GM12864 (cell line): ENCODE measurements at regions not wholly inside any gene's neighbourhood (a gene's known extent, or its start where the extent isn't known, plus 50 kb on each side); places are given as distances from the start of the nearest gene placed in this dataset.
"Not testable (repeated sequence)": the region's sequence is repeated elsewhere in the genome, so short reads cannot be mapped to it uniquely, and the experiment has no call there.

Experiments used
- DNase-seq: peaks from one replicate; pipeline ENCODE4 v3.0.0-alpha.2; 2011; ENCODE audit warnings: low read depth
- H3K4me3 ChIP-seq: 2 replicates; pipeline ENCODE4 v1.5.1; 2011; ENCODE audit warnings: mild to moderate bottlenecking, low read depth, low read length, control low read depth
- TF ChIP-seq, protein P1 (sequence below): IDR thresholded peaks from 2 replicates; pipeline ENCODE4 v1.5.1; 2011; ENCODE audit warnings: low read depth, mild to moderate bottlenecking, moderate library complexity, low read length, control low read depth, inconsistent platforms; ENCODE audit errors: missing control alignments

DNA sequence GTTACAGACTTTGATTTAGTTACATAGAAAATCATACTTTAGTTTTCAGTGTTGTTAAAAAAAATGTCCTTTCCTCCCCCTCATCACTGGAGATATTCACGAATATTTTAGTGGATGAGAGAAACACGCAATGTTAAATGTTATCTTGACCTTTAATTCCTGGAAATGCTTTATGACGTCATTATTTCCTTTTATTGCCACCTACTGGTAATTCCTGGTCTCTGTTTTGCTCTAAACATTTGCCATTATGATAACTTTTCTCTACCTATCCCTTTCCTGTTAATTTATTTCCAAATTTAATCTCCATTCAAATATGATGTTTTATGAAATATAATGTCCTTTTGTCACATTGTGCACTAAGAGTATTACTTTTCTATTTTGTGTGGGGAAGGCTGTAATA lies 770.6 kb downstream of the FAM181B start:
- no peak for DNase-seq
- H3K4me3 ChIP-seq: no peak overlapping the region
- TF ChIP-seq, protein P1, sequence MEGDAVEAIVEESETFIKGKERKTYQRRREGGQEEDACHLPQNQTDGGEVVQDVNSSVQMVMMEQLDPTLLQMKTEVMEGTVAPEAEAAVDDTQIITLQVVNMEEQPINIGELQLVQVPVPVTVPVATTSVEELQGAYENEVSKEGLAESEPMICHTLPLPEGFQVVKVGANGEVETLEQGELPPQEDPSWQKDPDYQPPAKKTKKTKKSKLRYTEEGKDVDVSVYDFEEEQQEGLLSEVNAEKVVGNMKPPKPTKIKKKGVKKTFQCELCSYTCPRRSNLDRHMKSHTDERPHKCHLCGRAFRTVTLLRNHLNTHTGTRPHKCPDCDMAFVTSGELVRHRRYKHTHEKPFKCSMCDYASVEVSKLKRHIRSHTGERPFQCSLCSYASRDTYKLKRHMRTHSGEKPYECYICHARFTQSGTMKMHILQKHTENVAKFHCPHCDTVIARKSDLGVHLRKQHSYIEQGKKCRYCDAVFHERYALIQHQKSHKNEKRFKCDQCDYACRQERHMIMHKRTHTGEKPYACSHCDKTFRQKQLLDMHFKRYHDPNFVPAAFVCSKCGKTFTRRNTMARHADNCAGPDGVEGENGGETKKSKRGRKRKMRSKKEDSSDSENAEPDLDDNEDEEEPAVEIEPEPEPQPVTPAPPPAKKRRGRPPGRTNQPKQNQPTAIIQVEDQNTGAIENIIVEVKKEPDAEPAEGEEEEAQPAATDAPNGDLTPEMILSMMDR: no peak

DNA sequence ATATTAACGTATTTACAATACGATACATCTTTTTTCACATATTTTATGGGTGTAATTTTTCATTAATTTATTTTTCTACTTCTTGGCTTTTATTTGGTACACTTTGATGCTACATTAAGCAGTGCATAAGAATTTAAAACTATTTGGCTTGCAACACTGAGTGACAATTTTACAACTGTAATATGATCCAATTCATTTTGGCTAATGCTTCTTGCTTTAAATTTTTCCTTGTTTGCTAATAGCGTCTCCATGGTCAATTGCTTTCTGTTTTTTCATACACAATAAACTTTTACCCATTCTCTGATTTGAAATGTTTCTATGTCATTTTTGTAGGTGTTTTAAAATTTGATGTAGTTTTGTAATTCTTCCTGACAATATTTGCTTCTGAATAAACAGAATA lies 773.2 kb downstream of the FAM181B start:
- DNase-seq: no peak
- TF ChIP-seq, protein P1: no peak

DNA sequence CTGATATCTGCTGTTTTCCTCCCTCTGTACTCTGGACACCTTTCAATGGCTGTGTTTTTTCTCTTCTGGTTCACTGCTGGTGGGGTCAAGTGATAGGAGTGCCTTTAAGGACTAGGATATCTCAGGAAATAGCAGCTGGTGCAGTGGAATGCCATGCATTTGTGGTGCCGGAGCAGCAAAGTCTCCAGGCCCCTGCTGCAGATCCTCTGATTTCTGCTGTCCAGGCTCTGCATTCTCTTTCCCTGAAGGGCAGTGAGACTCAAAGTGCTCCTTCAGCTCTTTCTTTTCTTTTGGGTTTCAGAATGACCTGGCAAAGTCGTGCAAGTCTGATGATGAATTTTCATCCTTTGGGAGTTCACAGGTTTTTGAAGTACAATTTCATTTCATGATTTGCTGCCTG lies 774.3 kb downstream of the FAM181B start:
- TF ChIP-seq, protein P1: no peak
- no peak overlapping the region for H3K4me3 ChIP-seq

More for the DNA sequence above, 773.2 kb downstream of the FAM181B start:
- no peak overlapping the region for H3K4me3 ChIP-seq

DNA sequence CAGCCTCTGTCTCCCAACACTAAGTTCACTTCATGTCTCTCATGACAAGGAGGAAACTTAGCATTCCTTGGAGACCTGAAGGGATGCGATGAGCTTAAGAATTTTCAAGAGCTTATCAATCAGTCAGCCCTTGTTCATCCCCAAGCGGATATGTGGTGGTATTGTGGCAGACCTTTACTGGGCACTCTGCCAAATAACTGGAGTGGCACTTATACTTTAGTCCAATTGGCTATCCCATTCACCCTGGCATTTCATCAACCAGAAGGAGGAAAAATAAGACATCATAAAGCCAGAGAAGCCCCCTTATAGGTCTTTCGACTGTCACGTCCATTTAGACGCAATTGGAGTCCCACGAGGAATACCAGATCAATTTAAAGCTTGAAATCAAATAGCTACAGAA lies 779.4 kb downstream of the FAM181B start:
- not testable (repeated sequence) for DNase-seq, H3K4me3 ChIP-seq

More for the DNA sequence above, 774.3 kb downstream of the FAM181B start:
- no peak for DNase-seq

DNA sequence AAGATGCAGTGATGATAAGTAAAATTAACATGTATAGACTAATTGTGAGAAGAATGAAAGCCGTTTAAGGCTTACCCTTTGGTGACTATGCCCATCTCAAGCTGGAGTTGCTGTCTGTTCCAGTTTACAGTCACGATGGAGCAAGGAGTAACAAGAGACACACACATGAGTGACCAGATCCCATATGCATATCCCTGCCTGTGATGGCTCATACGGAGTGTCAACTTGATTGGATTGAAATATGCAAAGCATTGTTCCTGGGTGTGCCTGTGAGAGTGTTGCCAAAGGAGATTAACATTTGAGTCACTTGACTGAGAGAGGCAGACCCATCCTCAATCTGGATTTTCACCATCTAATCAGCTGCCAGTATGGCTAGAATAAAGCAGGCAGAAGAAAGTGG lies 786.8 kb downstream of the FAM181B start:
- TF ChIP-seq, protein P1: no peak
- no peak for DNase-seq
- H3K4me3 ChIP-seq: no peak overlapping the region

DNA sequence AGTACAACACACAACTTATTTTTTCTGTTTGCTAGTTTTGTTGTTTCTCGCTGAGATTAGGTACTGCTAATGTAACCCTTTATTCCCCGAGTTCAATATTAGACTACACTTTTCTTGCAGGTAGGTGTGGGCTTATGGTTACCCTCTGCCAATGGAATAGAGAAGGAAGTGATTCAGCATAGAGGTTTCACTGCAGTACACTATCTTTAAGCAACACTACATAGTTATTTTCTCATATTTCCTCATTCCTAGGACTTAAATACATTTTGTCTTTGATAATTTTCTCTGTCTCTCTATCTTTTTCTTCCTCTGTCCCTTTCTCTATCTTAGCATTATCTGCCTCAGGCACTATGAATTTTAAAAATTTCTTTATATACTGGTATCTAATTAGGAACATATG lies 791.0 kb downstream of the FAM181B start:
- no peak overlapping the region for H3K4me3 ChIP-seq
- TF ChIP-seq, protein P1: no peak
- DNase-seq: no peak

DNA sequence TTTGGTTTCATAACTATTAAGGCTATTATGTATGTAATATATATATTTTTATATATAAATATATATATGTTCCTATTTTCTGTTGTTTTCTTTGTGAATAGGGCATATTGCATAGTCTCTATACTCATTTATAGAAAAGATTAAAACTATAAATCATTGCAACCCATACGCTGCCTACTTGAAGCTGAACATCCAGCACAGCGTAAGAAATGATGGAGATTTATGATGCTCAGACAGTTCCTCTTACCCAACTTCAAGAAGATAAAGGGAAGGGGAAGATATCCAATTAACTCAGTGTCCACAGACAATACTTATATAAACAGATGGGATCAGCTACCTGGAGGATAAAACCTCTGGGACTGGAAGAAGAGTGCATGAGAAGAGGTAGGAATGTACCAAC lies 791.7 kb downstream of the FAM181B start:
- no peak overlapping the region for H3K4me3 ChIP-seq
- TF ChIP-seq, protein P1: no peak
- DNase-seq: no peak

DNA sequence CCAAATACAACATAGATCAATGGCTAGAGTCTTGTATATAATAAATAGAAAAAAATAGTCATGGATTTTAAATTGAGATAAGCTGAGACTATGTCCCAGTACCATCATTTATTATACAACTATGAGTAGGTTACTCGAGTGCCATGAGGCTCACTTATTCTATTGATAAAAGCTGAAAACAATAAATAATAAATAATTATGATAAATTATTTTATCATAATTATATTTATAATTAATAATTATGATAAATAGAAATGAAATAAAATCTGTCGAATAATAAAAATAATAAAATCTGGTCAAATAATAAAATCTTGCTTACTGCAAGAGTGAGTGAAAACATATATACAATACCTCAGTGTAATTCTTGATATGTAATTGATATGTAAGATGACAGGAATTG lies 801.4 kb downstream of the FAM181B start:
- H3K4me3 ChIP-seq: no peak overlapping the region
- no peak for DNase-seq
- TF ChIP-seq, protein P1: no peak
